ENCODE measurements at regions not wholly inside any gene's neighbourhood (a gene's known extent, or its start where the extent isn't known, plus 50 kb on each side); places are given as distances from the start of the nearest gene placed in this dataset.
A peak's percentile ranks its signal among the peaks of the same experiment; 100 is the strongest.

DNA sequence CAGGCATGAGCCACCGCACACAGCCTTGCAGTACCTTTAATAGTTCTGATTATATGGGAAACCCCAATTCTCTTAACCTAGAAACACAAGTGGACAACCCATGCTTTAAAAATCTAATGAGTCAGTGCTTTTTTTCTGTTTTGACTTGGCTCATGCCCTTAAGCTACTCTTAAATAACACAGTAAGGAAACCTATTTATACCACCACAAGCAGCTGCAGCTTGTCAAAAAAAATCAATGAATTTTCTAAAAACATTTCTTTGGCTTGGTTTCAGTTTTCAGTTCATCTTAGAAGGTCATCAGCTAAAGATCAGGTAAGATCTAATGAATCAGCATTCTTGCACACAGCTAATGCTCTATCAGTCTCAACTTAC, 124.1 kb upstream of the DST start (continued):
- TF ChIP-seq SKIL (IDR thresholded peaks at IDR 0.05; ENCODE audit: low read depth, poor library complexity, severe bottlenecking) (peak; percentile 93), SIN3A (IDR thresholded peaks at IDR 0.05; ENCODE audit: low read depth, low read length) (no peak), NFYA (IDR thresholded peaks at IDR 0.05; ENCODE audit: borderline replicate concordance, low read depth, low read length) (no peak), BRCA1 (IDR thresholded peaks at IDR 0.05; ENCODE audit: low read depth, low read length) (no peak), JUNB (IDR thresholded peaks at IDR 0.05) (peak; percentile 90), ZBTB11 (CRISPR knock-in tag; IDR thresholded peaks at IDR 0.05) (no peak), SMARCA5 (IDR thresholded peaks at IDR 0.05) (0 out of 2 replicates have a peak, but pooled peaks have one; percentile 12), GATAD2B (conservative IDR thresholded peaks at IDR 0.05; ENCODE audit: low read depth) (peak; percentile 31; the same call in 1 of the 2 replicates), TAF1 (IDR thresholded peaks at IDR 0.05; ENCODE audit: borderline replicate concordance, low read depth, low read length) (no peak), ZBED1 (IDR thresholded peaks at IDR 0.05; ENCODE audit: borderline replicate concordance) (peak; percentile 90), MEF2B (IDR thresholded peaks at IDR 0.05; ENCODE audit: partially characterized antibody, poor library complexity, severe bottlenecking) (peak; percentile 88), RCOR1 (conservative IDR thresholded peaks at IDR 0.05; ENCODE audit: low read depth, low read length) (0 out of 2 replicates have a peak, but pooled peaks have one; percentile 31), KAT2A (conservative IDR thresholded peaks at IDR 0.05; ENCODE audit: control insufficient read depth, low read depth, low read length) (no peak)
- TF ChIP-seq, protein P1, sequence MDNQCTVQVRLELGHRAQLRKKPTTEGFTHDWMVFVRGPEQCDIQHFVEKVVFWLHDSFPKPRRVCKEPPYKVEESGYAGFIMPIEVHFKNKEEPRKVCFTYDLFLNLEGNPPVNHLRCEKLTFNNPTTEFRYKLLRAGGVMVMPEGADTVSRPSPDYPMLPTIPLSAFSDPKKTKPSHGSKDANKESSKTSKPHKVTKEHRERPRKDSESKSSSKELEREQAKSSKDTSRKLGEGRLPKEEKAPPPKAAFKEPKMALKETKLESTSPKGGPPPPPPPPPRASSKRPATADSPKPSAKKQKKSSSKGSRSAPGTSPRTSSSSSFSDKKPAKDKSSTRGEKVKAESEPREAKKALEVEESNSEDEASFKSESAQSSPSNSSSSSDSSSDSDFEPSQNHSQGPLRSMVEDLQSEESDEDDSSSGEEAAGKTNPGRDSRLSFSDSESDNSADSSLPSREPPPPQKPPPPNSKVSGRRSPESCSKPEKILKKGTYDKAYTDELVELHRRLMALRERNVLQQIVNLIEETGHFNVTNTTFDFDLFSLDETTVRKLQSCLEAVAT (IDR thresholded peaks at IDR 0.05), result peak; percentile 16; the same call in 1 of the 2 replicates
